ENCODE measurements at regions not wholly inside any gene's neighbourhood (a gene's known extent, or its start where the extent isn't known, plus 50 kb on each side); places are given as distances from the start of the nearest gene placed in this dataset.

DNA sequence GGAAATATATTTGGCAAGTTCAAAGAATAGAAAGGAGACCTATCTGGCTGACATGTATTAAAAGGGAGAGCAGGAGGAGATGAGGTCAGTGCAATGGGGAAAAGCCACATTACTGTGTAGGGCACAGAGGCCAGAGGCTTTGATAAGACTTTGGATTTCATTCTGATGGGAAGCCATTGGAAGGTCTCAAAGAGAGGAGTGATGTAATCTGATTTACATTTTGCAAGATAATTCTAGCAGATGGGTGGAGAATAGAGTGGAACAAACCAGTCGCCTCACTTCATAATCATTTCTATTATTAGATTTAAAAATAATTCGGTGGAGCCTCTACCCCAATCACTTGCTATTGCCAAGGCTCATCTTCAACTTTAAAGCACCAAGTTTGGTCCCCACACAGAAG, 278.4 kb upstream of the ZC3H12C start:
- DNase-seq: no peak

DNA sequence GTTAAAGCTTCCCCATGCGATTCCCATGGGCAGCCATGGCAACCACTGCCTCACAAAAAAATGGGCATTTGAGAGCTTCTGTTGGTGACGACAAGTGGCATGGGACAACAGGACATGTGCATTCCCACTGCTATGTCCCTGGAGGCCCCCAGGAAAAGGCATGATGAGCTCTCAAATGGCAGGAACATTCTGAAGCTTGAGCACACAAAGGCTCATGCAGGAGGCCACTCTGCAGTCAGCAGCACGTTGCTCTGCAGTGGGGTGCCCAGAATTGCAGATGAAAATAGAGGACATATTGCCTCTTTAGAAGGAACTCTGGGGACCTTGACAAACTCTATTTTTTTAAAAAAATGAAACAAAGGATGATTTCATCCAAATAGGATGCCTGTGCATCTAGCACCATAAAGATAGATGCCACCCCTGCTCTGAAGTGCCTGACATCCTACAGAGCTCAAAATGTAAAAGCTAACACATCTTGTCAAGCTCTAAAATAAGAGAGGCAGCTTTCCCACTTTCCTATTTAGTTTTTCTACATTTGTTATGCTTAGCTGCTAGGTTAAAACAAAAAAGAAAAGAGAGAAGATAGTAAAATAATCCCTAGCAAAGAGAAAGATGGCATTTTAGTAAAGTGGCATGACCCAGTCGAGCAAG, 277.6 kb upstream of the ZC3H12C start:
- no peak for DNase-seq

DNA sequence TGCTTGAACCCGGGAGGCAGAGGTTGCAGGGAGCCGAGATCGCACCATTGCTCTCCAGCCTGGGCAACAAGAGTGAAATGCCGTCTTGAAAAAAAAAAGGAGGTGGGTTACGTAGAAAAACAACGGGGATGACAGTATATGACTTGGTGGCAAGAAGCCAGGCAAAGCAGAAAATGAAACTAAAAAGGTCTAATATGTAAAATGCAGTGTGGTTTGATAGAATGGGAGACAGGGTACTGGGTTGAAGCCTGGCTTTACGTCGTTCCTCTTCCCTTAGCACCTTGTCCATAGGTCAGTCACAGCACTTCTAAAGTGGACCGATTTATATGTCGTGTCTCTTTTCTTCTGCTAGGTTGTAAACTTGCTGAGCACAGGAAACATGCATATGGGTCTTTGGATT, 274.9 kb upstream of the ZC3H12C start:
- DNase-seq: no peak

DNA sequence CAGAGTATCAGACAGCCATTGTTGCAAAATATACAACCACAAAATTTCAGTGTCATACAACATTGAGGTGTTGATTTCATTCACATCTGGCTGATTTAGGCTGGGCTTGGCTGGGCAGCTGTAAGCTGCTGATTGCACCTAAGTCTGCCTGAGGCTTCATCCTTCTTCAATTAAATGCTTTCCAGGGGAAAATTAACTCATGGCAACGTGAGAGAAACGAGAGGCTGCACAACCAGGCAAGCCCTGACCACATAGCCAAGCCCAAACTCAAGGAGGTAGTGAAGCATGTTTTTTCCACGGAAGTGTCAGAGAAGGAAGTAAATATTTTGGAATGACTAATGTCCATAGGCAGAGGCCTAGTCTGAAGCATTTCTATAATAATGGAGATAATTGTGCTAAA, 273.8 kb upstream of the ZC3H12C start:
- no peak for DNase-seq

DNA sequence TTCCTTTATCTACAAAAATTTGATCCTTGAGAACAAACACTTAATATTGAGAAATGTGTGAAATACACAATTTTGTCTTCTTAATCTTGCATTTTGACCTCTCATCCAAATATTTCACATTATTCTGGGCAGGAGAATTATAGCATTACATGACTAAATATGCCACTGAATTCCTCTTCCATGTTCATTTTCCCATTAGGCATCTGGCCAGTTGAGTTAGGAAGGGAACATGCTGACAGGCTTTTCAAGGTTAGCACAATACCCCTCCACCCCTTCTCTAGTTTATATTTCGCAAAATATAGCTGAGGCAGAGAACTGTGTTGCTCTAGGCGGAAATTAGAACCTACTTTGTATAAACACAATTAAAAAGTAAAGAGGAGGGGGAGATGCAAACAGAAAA, 271.7 kb upstream of the ZC3H12C start:
- DNase-seq: no peak

DNA sequence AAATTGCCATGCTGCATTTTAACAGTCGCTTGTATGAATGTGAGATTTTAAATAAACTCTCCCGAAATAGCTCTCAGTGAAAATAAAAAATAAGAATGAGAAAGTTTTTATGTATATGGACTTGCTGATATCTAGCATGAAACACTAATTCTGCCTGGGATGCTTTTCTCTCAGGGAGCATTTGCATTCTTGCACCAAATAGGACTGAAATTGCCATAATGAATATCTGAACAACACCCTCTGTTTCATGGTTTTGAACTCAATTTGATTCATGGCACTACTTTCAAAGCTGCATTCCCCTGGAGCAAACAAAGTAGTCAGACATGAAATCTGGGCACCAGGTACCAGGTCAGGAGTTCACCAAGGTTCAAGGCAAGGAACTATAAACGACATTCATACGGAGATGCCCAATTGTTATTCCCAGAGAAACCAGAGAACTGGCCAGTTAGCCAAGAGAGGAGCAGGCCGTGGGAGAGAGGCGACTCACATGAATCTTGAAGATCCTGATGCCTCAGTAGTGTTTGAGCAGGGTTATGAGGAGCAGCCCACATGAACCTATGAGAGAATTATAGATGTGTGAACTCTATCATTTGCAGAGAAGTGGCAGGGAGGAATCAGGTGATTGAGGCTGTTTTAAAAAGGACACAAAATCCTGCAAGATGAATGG, 270.6 kb upstream of the ZC3H12C start:
- no peak for DNase-seq

DNA sequence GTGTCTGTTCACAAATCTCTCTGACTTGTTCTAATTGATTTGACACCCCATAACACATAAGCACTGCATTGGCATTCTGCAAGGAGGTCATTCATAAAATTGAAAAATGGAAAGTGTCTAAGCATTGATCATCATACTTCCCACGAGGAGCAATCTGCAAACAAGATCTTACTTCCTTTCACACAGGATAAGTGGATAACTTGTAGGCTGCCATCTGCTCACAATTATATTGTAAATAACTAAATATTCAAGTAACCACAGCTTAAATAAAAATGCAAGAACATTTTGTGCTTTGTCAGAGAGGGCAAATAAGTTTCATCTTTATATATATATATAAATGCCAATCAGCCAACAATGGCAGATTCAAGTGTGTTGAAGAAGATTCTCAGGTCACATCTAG, 264.8 kb upstream of the ZC3H12C start:
- DNase-seq: no peak

DNA sequence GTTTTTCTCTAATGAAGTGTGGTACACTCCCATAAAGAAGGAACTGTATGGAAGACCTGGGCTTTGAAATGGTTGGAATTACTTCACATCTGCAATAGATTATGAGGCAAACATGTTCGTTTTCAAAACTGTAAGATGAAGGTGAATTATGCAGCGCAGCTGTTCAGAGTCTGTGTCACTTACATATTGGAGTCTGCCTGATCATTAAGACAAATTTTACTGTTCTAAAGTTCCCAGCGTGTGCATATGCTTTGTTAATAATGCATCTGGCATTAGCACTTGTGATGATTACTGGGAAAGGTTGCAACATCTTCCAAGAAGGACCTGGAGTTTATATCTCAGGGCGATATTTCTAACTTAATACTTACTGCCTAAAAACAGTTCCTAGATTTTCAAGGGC, 255.2 kb upstream of the ZC3H12C start:
- DNase-seq: no peak

DNA sequence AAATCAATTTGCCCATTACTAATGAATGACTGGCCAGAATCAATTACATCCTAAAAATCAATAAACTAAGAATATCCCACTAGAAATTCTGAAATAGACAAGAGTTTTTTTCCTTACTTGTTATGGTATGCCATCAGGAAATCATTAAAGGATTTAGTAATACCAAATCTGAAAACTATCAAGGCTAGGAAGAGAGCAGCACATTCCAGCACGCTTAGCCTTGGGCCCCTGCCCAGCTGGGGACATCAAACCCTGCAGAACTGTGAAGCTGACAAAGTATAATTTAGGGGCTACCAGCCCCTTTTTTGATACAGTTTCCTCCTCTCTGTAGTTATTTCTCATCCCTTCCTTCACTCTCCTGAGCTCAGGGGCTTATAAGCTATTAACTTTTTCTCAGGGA, 247.8 kb upstream of the ZC3H12C start:
- no peak for DNase-seq

DNA sequence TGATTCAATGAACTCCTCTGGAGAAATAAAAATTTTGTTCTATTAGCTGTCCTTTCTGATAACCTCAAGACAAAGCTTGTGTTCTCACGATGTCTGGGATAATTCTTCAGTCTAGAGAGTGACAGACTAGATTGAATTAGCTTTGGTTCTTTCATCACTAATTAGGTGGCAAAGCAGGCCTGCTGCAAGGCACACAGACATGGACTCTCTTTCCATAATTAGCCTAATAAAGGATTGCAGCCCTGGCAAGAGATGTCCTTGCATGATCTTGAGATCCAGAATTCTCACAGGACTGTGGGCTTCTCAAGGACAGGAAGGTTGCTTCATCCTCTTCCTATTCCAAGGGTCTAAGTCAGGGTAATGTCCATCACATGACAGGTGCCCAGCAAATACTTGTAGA, 245.6 kb upstream of the ZC3H12C start:
- DNase-seq: no peak

DNA sequence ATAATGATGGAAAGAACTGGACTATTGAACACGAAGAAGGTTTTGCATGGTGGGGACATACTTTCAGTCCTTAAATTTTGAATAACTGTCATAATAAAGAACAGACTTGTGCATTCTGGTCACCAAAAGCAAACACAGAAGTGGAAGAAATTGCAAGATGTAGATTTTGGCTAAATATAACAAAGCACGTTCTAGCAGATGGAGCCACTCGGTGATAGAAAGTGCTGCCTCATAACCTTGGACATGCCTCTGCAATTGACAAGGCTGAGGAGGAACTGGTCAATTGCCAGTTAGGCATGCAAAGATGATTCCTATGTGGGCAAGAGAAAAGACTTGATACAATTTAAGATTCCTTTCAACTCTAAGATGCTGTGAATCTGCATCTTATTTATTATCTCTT, 244.1 kb upstream of the ZC3H12C start:
- no peak for DNase-seq

DNA sequence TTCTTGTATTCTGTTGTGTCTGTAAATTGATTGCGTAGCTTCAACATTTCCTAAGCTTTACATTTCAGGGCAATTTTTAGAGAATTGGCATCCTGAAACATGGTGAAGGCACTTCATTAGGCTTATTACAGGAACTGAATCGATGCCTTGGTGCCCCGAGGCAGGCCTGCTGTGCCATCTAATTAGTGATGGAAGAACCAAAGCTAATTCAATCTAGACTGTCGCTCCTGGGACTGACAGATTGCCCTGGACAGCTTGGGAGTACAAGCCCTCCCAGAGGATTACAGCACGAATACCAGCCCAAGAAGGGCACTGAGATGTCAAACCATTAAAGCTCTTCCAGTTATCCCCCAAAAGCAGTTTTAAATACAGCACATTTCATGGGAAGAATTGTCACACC, 243.2 kb upstream of the ZC3H12C start:
- no peak for DNase-seq

DNA sequence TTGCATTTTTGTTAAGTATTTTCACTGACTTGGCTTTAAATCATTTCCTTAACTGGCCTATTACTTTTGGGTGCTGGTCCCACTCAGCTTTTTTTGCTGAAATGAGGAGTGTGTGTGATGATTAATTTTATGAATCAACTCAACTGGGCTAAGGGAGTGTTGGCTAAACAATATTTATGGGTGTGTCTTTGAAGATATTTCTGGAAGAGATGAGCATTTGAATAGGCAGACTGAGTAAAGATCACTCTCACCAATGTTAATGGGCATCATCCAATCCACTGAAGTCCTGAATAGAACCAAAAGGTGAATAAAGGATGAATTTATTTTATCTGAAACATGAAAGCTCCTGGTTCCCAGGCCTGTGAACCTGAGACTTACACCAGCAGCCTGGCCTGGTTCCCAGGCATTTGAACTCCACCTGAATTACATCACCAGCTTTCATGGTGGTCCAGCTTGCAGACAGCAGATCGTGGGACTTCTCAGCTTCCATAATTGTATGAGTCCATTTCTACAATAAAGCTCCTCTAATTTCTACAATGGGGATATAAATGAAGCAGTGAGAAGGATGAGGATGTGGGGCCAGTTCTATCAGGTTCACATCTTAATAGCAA, 241.3 kb upstream of the ZC3H12C start:
- DNase-seq: peak; percentile 24

DNA sequence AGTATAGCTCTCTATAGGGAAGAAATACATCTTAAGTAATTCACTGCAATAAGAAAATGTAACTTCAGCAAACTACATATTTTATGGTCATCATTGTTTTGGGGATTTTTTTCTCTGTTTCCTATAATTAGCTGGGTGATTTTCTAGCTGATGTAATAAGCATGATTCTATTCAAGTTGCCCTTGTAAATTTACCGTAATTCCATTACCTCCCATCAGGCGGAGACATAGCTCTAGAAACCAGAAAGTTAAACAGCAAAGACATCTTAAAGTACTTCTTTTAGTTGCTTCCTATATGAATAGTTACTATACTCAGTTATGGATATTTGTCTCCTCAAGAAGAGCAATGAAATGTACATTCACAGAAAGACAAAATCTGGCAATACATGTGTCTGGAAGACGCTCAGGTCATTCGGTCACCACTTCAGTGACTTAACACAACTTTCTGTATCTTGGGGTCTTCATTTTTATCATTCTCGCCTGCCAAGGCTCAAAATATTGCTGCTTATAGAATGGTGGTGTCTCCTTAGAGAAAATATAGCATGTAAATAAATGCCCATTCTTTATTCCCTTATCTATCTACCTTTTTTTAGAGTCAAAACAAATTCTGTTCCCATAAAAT, 239.9 kb upstream of the ZC3H12C start:
- DNase-seq: peak; percentile 66

DNA sequence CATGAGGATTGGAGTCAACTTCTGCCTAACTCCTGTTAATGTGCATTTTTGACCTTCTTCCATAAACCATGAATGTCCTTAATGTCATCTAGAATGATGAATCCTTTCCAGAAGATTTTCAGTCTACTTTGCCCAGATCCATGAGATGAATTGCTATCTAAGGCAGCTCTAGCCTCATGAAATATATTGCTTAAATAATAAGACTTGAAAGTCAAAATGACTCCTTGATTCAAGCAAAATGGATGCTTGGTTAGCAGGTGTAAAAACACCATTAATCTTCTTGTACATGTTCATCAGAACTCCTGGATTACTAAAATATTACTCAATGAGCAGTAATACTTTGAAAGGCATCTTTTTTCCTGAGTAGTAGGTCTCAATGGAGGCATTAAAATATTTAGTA, 238.5 kb upstream of the ZC3H12C start:
- no peak for DNase-seq

DNA sequence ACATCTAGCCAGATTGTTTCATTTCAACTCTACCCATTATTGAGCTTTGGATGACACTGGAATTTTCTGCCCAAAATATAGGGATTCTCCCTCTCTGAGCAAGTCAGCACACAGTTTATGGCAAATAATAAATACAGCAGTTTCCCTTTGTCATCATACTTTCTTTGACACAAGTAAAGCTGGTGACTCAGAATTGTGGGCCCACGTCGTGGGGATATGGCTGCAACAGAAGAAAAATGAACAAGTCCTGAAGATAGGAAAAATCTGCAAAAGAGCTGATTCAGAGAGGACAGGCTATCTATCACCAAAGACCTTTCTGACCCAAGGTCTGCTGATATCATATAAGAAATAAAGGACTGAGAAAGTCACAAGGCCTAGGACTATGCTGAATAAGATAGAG, 236.3 kb upstream of the ZC3H12C start:
- no peak for DNase-seq

DNA sequence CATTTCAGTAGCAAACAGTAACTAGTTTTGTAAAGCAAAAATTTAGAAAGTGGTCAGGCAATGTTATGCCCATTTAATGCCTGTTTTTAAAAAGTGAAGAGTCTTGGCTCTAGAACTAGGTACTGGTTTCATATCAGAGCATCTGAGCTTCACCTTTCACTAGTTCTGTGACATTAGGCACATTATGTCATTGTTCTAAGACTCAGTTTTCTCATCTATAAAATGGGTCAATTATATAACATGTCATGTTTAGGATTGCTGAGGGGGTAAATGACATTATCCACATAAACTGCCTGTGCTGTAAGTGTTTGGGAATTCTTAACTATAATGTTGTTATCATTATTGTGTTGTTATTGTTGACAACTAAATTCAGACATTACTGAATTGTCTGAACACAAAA, 235.6 kb upstream of the ZC3H12C start:
- DNase-seq: no peak

DNA sequence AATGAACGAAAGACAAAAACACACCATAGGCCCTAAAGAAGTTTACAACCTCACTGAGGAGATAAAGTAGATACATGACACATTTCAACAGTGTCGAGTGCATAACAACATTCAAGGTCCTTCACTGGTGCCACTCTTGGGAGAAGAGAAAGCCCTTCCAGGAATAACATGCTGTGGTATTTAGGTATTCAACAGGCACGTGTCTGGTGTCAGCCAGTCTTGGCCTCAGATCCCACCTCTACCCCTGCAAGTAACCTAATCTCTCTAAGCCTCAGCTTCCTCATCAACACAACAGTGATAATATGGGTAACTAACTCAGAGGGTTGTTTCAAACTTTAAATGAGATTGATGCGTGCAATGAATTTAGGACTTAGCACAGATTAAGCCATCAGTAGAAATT, 235.0 kb upstream of the ZC3H12C start:
- DNase-seq: no peak

DNA sequence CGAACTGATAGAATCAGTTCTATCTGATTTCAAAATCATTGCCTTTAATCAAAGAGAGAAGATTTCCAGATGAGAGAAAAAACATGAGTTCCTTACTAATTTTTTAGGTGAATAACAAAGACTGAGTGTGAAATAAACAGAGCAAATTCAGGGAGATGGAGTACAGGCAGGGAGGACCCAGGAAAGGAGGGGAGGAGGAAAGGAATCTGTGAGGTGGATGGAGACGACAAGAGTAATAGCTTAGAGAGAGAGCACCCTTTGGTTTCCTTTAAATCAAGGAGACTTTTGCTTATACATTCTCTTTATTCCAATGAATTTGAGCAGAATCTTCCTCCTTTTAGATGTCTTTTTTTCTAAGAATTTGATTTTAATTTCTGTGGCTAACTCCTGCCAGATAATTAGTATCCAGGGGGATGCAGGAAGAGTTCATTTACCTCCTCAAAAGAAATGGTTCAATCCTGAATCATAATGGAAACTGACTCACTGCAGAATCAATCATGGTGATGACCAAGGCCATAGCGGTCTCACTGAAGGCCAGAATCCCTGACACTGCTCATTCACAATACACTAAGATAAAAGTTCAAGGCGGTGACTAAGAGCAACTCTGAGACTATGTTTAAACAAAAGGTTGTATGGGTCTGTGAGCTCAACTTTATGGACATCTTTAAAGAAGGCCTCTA, 234.0 kb upstream of the ZC3H12C start:
- peak; percentile 88 for DNase-seq

DNA sequence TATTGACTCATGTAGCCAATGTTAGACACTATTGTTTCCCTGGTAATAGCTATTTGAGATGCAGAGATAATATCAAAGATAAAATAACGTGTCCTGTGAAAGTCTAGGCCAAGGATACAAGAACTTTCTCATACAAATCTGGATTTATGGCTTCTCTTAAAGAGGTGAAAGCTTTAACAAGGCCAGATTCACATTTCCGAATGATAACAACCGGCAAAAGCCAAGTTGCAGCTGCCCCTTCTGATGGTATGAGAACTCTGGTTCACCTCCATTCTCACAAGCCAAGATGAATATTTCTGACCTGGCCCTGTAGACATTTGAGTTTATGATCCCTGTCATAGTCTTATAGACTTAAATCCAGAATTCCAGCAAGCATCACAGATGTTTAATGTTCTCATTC, 230.4 kb upstream of the ZC3H12C start:
- DNase-seq: no peak

DNA sequence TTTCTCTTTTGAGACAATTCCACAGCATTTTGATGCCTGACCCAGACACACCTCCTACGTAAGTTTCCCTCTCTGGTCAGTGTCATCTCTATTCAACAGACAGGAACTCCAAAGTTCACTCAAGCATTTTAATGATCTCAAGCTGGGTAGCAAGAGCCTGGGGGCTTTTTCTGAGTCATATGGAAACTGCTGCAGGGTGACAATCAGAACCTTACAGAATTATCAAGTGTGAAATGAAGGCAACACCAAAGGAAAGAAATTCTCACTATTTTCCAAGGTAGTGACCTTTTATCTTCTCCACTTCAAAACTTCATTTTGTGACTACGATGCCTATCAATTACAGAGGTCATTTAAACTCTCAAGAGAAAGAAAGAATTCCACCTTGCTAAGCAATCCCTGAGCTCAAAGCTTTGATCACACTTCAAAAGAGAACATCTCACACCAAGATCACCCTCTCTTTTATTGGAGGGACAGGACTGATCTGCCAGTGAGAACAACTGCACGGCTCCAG, 229.0 kb upstream of the ZC3H12C start:
- DNase-seq: no peak

DNA sequence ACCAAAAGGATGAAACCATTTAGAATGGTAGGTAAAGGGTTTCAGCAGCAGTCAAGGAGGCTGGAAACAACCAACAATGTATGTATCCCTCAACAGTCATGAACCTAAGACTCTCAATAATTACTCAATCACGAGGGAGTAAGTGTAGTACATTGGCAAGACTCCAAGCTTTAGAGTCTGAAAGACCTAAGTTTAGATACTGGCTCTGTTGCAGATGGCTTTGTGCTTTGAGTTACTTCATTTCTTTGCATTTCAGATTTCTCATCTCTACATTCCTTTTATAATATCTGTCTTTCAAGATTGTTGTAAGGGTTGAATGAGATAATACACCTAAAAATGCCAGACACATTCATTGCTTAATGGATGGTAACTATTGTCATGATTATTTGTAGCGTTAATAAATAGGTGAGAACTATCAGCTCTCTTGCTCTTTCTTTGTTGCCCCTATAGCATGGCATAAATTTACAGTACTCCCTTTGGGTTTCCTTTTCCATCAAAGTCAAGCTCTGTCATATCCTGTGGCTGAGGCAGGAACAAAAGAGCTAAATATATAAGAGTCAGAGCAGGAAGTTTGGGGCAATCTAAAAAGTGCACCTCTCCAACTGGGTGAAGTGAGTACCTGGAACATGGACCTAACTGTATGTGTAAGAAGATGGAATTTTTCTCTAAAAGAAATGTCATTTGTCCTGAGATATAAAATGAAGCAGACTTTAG, 228.2 kb upstream of the ZC3H12C start:
- peak; percentile 65 for DNase-seq
